ENCODE measurements at regions not wholly inside any gene's neighbourhood (a gene's known extent, or its start where the extent isn't known, plus 50 kb on each side); places are given as distances from the start of the nearest gene placed in this dataset.
"Not testable (repeated sequence)": the region's sequence is repeated elsewhere in the genome, so short reads cannot be mapped to it uniquely, and the experiment has no call there.

- no peak for TF ChIP-seq CTCF (IDR thresholded peaks at IDR 0.05; ENCODE audit: unreplicated experiment)
- Mint-ChIP-seq H3K36me3 (ENCODE audit: insufficient read depth) (no peaks in the 10 kb centered on the region), H3K27me3 (no peaks in the 10 kb centered on the region), H3K9me3 (ENCODE audit: low read depth) (no peaks in the 10 kb centered on the region), H3K4me3 (ENCODE audit: low read depth) (no peak overlapping the region), H3K4me1 (ENCODE audit: low read depth) (no peaks in the 10 kb centered on the region), H3K27ac (no peak overlapping the region)
- DNase-seq (ENCODE audit: low spot score, unreplicated experiment): no peak
These were observed 914.1 kb upstream of the NXPH2 start for GRCh38 chr2:139694327-139694726.

- H3K27ac Mint-ChIP-seq: no peak overlapping the region
- H3K9me3 Mint-ChIP-seq (ENCODE audit: low read depth): peaks cover 7% of the 10 kb centered on the region
- H3K36me3 Mint-ChIP-seq (ENCODE audit: insufficient read depth): no peaks in the 10 kb centered on the region
- no peak for DNase-seq (ENCODE audit: low spot score, unreplicated experiment)
- H3K27me3 Mint-ChIP-seq: no peaks in the 10 kb centered on the region
- peaks cover 10% of the 10 kb centered on the region for H3K4me1 Mint-ChIP-seq (ENCODE audit: low read depth)
- TF ChIP-seq CTCF (IDR thresholded peaks at IDR 0.05; ENCODE audit: unreplicated experiment): no peak
- no peak overlapping the region for H3K4me3 Mint-ChIP-seq (ENCODE audit: low read depth)
These were observed 906.0 kb upstream of the NXPH2 start for GRCh38 chr2:139686205-139686604.

GRCh38 chr2:139685090-139685983 is 905.1 kb upstream of the NXPH2 start:
- H3K36me3 Mint-ChIP-seq (ENCODE audit: insufficient read depth): no peaks in the 10 kb centered on the region
- H3K27ac Mint-ChIP-seq: no peak overlapping the region
- peaks cover 7% of the 10 kb centered on the region for H3K9me3 Mint-ChIP-seq (ENCODE audit: low read depth)
- no peaks in the 10 kb centered on the region for H3K27me3 Mint-ChIP-seq
- H3K4me1 Mint-ChIP-seq (ENCODE audit: low read depth): peaks cover 10% of the 10 kb centered on the region
- no peak for DNase-seq (ENCODE audit: low spot score, unreplicated experiment)
- no peak overlapping the region for H3K4me3 Mint-ChIP-seq (ENCODE audit: low read depth)
- TF ChIP-seq CTCF (IDR thresholded peaks at IDR 0.05; ENCODE audit: unreplicated experiment): no peak

GRCh38 chr2:139684286-139684860 is 904.2 kb upstream of the NXPH2 start:
- Mint-ChIP-seq H3K36me3 (ENCODE audit: insufficient read depth) (no peaks in the 10 kb centered on the region), H3K27ac (no peak overlapping the region), H3K27me3 (no peaks in the 10 kb centered on the region), H3K4me3 (ENCODE audit: low read depth) (no peak overlapping the region), H3K9me3 (ENCODE audit: low read depth) (peaks cover 7% of the 10 kb centered on the region), H3K4me1 (ENCODE audit: low read depth) (peaks cover 10% of the 10 kb centered on the region)
- no peak for TF ChIP-seq CTCF (IDR thresholded peaks at IDR 0.05; ENCODE audit: unreplicated experiment)
- no peak for DNase-seq (ENCODE audit: low spot score, unreplicated experiment)

- no peak for TF ChIP-seq CTCF (IDR thresholded peaks at IDR 0.05; ENCODE audit: unreplicated experiment)
- Mint-ChIP-seq H3K27ac (no peak overlapping the region), H3K27me3 (no peaks in the 10 kb centered on the region), H3K4me1 (ENCODE audit: low read depth) (peaks cover 10% of the 10 kb centered on the region), H3K9me3 (ENCODE audit: low read depth) (peaks cover 4% of the 10 kb centered on the region), H3K36me3 (ENCODE audit: insufficient read depth) (no peaks in the 10 kb centered on the region), H3K4me3 (ENCODE audit: low read depth) (no peak overlapping the region)
- no peak for DNase-seq (ENCODE audit: low spot score, unreplicated experiment)
These were observed 894.4 kb upstream of the NXPH2 start for GRCh38 chr2:139674577-139674976.

- H3K4me3 Mint-ChIP-seq (ENCODE audit: low read depth); H3K36me3 Mint-ChIP-seq (ENCODE audit: insufficient read depth); H3K4me1 Mint-ChIP-seq (ENCODE audit: low read depth); H3K27me3 Mint-ChIP-seq; H3K9me3 Mint-ChIP-seq (ENCODE audit: low read depth); H3K27ac Mint-ChIP-seq; DNase-seq (ENCODE audit: low spot score, unreplicated experiment): not testable (repeated sequence)
These were observed 893.3 kb upstream of the NXPH2 start for GRCh38 chr2:139673447-139673846.
